ENCODE measurements at regions not wholly inside any gene's neighbourhood (a gene's known extent, or its start where the extent isn't known, plus 50 kb on each side); places are given as distances from the start of the nearest gene placed in this dataset.

- TF ChIP-seq, protein P1, sequence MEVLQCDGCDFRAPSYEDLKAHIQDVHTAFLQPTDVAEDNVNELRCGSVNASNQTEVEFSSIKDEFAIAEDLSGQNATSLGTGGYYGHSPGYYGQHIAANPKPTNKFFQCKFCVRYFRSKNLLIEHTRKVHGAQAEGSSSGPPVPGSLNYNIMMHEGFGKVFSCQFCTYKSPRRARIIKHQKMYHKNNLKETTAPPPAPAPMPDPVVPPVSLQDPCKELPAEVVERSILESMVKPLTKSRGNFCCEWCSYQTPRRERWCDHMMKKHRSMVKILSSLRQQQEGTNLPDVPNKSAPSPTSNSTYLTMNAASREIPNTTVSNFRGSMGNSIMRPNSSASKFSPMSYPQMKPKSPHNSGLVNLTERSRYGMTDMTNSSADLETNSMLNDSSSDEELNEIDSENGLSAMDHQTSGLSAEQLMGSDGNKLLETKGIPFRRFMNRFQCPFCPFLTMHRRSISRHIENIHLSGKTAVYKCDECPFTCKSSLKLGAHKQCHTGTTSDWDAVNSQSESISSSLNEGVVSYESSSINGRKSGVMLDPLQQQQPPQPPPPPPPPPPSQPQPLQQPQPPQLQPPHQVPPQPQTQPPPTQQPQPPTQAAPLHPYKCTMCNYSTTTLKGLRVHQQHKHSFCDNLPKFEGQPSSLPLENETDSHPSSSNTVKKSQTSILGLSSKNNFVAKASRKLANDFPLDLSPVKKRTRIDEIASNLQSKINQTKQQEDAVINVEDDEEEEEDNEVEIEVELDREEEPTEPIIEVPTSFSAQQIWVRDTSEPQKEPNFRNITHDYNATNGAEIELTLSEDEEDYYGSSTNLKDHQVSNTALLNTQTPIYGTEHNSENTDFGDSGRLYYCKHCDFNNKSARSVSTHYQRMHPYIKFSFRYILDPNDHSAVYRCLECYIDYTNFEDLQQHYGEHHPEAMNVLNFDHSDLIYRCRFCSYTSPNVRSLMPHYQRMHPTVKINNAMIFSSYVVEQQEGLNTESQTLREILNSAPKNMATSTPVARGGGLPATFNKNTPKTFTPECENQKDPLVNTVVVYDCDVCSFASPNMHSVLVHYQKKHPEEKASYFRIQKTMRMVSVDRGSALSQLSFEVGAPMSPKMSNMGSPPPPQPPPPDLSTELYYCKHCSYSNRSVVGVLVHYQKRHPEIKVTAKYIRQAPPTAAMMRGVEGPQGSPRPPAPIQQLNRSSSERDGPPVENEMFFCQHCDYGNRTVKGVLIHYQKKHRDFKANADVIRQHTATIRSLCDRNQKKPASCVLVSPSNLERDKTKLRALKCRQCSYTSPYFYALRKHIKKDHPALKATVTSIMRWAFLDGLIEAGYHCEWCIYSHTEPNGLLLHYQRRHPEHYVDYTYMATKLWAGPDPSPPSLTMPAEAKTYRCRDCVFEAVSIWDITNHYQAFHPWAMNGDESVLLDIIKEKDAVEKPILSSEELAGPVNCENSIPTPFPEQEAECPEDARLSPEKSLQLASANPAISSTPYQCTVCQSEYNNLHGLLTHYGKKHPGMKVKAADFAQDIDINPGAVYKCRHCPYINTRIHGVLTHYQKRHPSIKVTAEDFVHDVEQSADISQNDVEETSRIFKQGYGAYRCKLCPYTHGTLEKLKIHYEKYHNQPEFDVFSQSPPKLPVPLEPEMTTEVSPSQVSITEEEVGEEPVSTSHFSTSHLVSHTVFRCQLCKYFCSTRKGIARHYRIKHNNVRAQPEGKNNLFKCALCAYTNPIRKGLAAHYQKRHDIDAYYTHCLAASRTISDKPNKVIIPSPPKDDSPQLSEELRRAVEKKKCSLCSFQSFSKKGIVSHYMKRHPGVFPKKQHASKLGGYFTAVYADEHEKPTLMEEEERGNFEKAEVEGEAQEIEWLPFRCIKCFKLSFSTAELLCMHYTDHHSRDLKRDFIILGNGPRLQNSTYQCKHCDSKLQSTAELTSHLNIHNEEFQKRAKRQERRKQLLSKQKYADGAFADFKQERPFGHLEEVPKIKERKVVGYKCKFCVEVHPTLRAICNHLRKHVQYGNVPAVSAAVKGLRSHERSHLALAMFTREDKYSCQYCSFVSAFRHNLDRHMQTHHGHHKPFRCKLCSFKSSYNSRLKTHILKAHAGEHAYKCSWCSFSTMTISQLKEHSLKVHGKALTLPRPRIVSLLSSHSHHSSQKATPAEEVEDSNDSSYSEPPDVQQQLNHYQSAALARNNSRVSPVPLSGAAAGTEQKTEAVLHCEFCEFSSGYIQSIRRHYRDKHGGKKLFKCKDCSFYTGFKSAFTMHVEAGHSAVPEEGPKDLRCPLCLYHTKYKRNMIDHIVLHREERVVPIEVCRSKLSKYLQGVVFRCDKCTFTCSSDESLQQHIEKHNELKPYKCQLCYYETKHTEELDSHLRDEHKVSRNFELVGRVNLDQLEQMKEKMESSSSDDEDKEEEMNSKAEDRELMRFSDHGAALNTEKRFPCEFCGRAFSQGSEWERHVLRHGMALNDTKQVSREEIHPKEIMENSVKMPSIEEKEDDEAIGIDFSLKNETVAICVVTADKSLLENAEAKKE (CRISPR knock-in tag; IDR thresholded peaks at IDR 0.05): no peak
- no peak for TF ChIP-seq ZNF114 (CRISPR knock-in tag; IDR thresholded peaks at IDR 0.05)
- no peak for TF ChIP-seq EZH2 (IDR thresholded peaks at IDR 0.05; ENCODE audit: low read depth, unreplicated experiment)
These were observed 437.9 kb upstream of the PIK3C3 start (continued) for GRCh38 chr18:41517142-41517541.

DNA sequence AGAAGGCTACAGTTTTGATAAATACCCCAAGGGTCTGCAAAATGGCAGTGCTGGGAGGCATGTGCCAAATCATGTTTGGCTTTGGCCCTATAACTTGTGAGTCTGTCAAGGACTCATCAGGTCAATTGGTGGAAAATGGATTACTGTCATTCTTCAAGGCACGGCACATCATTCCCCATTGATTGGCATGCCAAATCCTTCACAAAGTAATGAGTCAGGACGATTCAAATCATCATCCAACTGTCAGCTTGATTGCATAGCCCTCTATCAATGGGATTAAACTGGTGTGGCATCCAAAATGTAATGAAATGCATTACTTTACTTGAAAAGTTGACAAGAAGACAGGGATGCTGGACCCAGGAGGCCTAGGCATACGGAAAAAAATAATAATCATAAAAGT lies 441.6 kb upstream of the PIK3C3 start:
- Histone ChIP-seq H4K20me1 (replicated peaks; ENCODE audit: insufficient read depth) (no peaks in the 10 kb centered on the region), H3K36me3 (ENCODE audit: insufficient read depth) (no peaks in the 10 kb centered on the region), H3K27me3 (ENCODE audit: insufficient read depth) (no peaks in the 10 kb centered on the region), H2AFZ (no peak overlapping the region), H3K4me3 (no peak overlapping the region), H3K79me2 (replicated peaks; ENCODE audit: insufficient read depth) (no peaks in the 10 kb centered on the region), H3K9me2 (ENCODE audit: insufficient read depth) (no peaks in the 10 kb centered on the region), H3K4me2 (no peak overlapping the region), H3K4me1 (ENCODE audit: insufficient read depth) (no peaks in the 10 kb centered on the region), H3F3A (replicated peaks; ENCODE audit: low read depth) (no peaks in the 10 kb centered on the region), H3K27ac (ENCODE audit: low read depth) (no peak overlapping the region)
- no peak for TF ChIP-seq NANOG (IDR thresholded peaks at IDR 0.05; ENCODE audit: borderline replicate concordance)
- no peak for TF ChIP-seq ZNF114 (CRISPR knock-in tag; IDR thresholded peaks at IDR 0.05)
- TF ChIP-seq CTCF (conservative IDR thresholded peaks at IDR 0.05; ENCODE audit: low read depth in 2 of 2): no peak
- TF ChIP-seq, protein P1 (CRISPR knock-in tag; IDR thresholded peaks at IDR 0.05): no peak
- no peak for TF ChIP-seq EZH2 (IDR thresholded peaks at IDR 0.05; ENCODE audit: low read depth, unreplicated experiment)
- no peaks in the 10 kb centered on the region for H3K36me3 Mint-ChIP-seq (ENCODE audit: low read depth)
- ATAC-seq (no peak), DNase-seq (ENCODE audit: low spot score) (no peak)
- H3K9me3 Mint-ChIP-seq: no peaks in the 10 kb centered on the region
- no peaks in the 10 kb centered on the region for H3K27me3 Mint-ChIP-seq (ENCODE audit: insufficient read depth, low read depth, poor library complexity)
- H3K4me1 Mint-ChIP-seq: no peaks in the 10 kb centered on the region
- H3K27ac Mint-ChIP-seq: no peak overlapping the region
- no peak overlapping the region for H3K4me3 Mint-ChIP-seq

Data from GM23338 (cell line).